ENCODE measurements at regions not wholly inside any gene's neighbourhood (a gene's known extent, or its start where the extent isn't known, plus 50 kb on each side); places are given as distances from the start of the nearest gene placed in this dataset.

- FAIRE-seq (no peak), DNase-seq (ENCODE audit: low read depth in 1 of 2, low spot score in 2 of 2) (no peak)
- H3K9me3 ChIP-seq (ENCODE audit: insufficient read depth in 2 of 2, low read depth in 1 of 2, low read length in 1 of 2), result no peaks in the 10 kb centered on the region
- H2AK5ac ChIP-seq (ENCODE audit: low read depth, low read length), result no peak overlapping the region
- no peak overlapping the region for H3K9ac ChIP-seq (replicated peaks in 1 of 4; ENCODE audit: extremely low read depth in 1 of 4, low read depth in 3 of 4, low read length in 3 of 4)
- H3K4ac ChIP-seq (replicated peaks; ENCODE audit: insufficient read length, low read depth, low read length), result no peak overlapping the region
- H3K27ac ChIP-seq (ENCODE audit: low read depth, low read length), result no peak overlapping the region
- H3K79me2 ChIP-seq (ENCODE audit: control insufficient read depth in 1 of 2, insufficient read depth in 2 of 2, low read length in 2 of 2), result no peaks in the 10 kb centered on the region
- no peaks in the 10 kb centered on the region for H3K23me2 ChIP-seq (ENCODE audit: low read depth, low read length)
- H2BK15ac ChIP-seq (ENCODE audit: low read length), result no peak overlapping the region
- no peaks in the 10 kb centered on the region for H3K27me3 ChIP-seq (replicated peaks in 1 of 4; ENCODE audit: control insufficient read depth in 3 of 4, extremely low read depth in 1 of 4, insufficient read depth in 3 of 4, low read length in 3 of 4)
- no peak overlapping the region for H2BK20ac ChIP-seq (ENCODE audit: low read length)
- no peak overlapping the region for H3K4me3 ChIP-seq (ENCODE audit: extremely low read depth in 1 of 4, insufficient read depth in 2 of 4, low read depth in 3 of 4, low read length in 4 of 4)
- ChIA-PET CTCF (ENCODE audit: partially characterized antibody) (interaction anchor here (0.6 to 1.6 kb wide), 3 partner anchors 10 to 580 kb away, joined by 3 to 4 read pairs (median 3); no protein-coding TSS in a partner anchor), POLR2A (ENCODE audit: partially characterized antibody) (no interaction called here)
- H3K23ac ChIP-seq (ENCODE audit: insufficient read length), result no peak overlapping the region
- no peak overlapping the region for H2AFZ ChIP-seq (ENCODE audit: low read length)
- no peak overlapping the region for H3K4me2 ChIP-seq (ENCODE audit: insufficient read depth in 1 of 2, low read depth in 2 of 2, low read length in 2 of 2)
- no peak overlapping the region for H3K14ac ChIP-seq (ENCODE audit: insufficient read length)
- no peak for TF ChIP-seq RAD21 (IDR thresholded peaks at IDR 0.05 in 1 of 2, conservative IDR thresholded peaks at IDR 0.05 in 1 of 2; ENCODE audit: low read depth in 2 of 2, low read length in 2 of 2)
- TF ChIP-seq ATF2 (IDR thresholded peaks at IDR 0.05; ENCODE audit: low read length), result no peak
- no peak for TF ChIP-seq KDM1A (IDR thresholded peaks at IDR 0.05; ENCODE audit: borderline replicate concordance, low read length)
- 84% methylated on average over 6 of the region's 6 CpGs; no CpG with 5 or more reads in 1 of the 2 experiments for WGBS, 2 experiments (ENCODE audit: extremely low coverage in 1 of 2, insufficient coverage in 1 of 2, insufficient read length in 1 of 2, insufficient replicate concordance in 2 of 2, low coverage in 1 of 2, low lambda C conversion rate in 2 of 2, missing lambda C conversion rate in 1 of 2)
- H4K20me1 ChIP-seq (replicated peaks in 1 of 2; ENCODE audit: control insufficient read depth in 1 of 2, insufficient read depth in 2 of 2, low read length in 2 of 2), result no peaks in the 10 kb centered on the region
- no peaks in the 10 kb centered on the region for H3K4me1 ChIP-seq (replicated peaks in 1 of 4; ENCODE audit: control insufficient read depth in 3 of 4, insufficient read depth in 4 of 4, low read length in 3 of 4)
- H3K36me3 ChIP-seq (ENCODE audit: control insufficient read depth in 2 of 4, insufficient read depth in 4 of 4, low read length in 3 of 4), result no peaks in the 10 kb centered on the region
- H2BK5ac ChIP-seq (ENCODE audit: low read depth, low read length), result no peak overlapping the region
- no peaks in the 10 kb centered on the region for H3K79me1 ChIP-seq (ENCODE audit: low read depth, low read length)
- H4K8ac ChIP-seq (ENCODE audit: extremely low read depth, insufficient read depth, low read length), result no peak overlapping the region
- H4K5ac ChIP-seq (ENCODE audit: insufficient read length, low read depth, low read length), result no peak overlapping the region
- H4K91ac ChIP-seq (replicated peaks; ENCODE audit: insufficient read length, low read length), result no peak overlapping the region
- H2BK12ac ChIP-seq (ENCODE audit: low read depth, low read length), result no peak overlapping the region
- H2BK120ac ChIP-seq (replicated peaks; ENCODE audit: low read depth, low read length), result no peak overlapping the region
- no peak overlapping the region for H3K18ac ChIP-seq (ENCODE audit: extremely low read depth, low read length)
- H3K56ac ChIP-seq (replicated peaks; ENCODE audit: insufficient read length, low read depth, low read length), result no peak overlapping the region
Measured at GRCh38 chr18:21163647-21164547, 52.3 kb upstream of the ROCK1 start.

All from H1 (cell line).